Sigmoid colon (tissue), 6 donors: ENCODE measurements at regions not wholly inside any gene's neighbourhood (a gene's known extent, or its start where the extent isn't known, plus 50 kb on each side); places are given as distances from the start of the nearest gene placed in this dataset.
A peak's percentile ranks its signal among the peaks of the same experiment; 100 is the strongest.

ENCODE experiments used
- DNase-seq: peaks from one replicate; pipeline ENCODE4 v3.0.0-alpha.2; 2019
- H3K27ac ChIP-seq, 4 donors: fragments of 200-600 bp; sonication (generic); one replicate each; pipeline ENCODE4 v1.5.1; 2016 to 2019; ENCODE audit warnings: mild to moderate bottlenecking in 1 of 4
- H3K27me3 ChIP-seq, 3 donors: fragments of 200-600 bp; sonication (generic); one replicate each; pipeline ENCODE4 v1.5.1; 2019; ENCODE audit warnings: mild to moderate bottlenecking in 1 of 3
- H3K36me3 ChIP-seq, 4 donors: fragments of 200-600 bp; sonication (generic); one replicate each; pipeline ENCODE4 v1.5.1; 2016 to 2019
- H3K4me1 ChIP-seq, 4 donors: fragments of 200-600 bp; sonication (generic); one replicate each; pipeline ENCODE4 v1.5.1; 2017 to 2019
- H3K4me3 ChIP-seq, 4 donors: fragments of 200-600 bp; sonication (generic); one replicate each; pipeline ENCODE4 v1.5.1; 2017 to 2019; ENCODE audit warnings: mild to moderate bottlenecking in 2 of 4, moderate library complexity in 1 of 4
- H3K9me3 ChIP-seq, 4 donors: fragments of 200-600 bp in 3 of 4; sonication (generic) in 3 of 4; one replicate each; pipeline versions ENCODE4 v1.5.1 to v1.6.1; 2013 to 2019
- CTCF ChIP-seq, 4 experiments: fragments of 450-650 bp in 3 of 4; fragments of 200-600 bp in 1 of 4; IDR thresholded peaks; one replicate each; pipeline ENCODE4 v1.5.1; 2016 to 2019; ENCODE audit warnings: antibody characterized with exemption in 4 of 4, mild to moderate bottlenecking in 3 of 4, moderate library complexity in 2 of 4
- EP300 ChIP-seq, 4 donors: sonication (generic); formaldehyde crosslinking; IDR thresholded peaks; one replicate each; pipeline ENCODE4 v1.6.1; 2017; ENCODE audit warnings: antibody characterized with exemption in 4 of 4
- POLR2A ChIP-seq, 2 donors: fragments of 450-650 bp; IDR thresholded peaks; one replicate each; pipeline ENCODE4 v1.6.1; 2016; ENCODE audit warnings: antibody characterized with exemption in 2 of 2, mild to moderate bottlenecking in 2 of 2, moderate library complexity in 2 of 2
- POLR2AphosphoS5 ChIP-seq, 4 donors: sonication (generic); formaldehyde crosslinking; IDR thresholded peaks; one replicate each; pipeline ENCODE4 v1.6.1; 2017; ENCODE audit warnings: antibody characterized with exemption in 4 of 4
- WGBS, 2 donors: extraction: QIAGEN DNeasy Blood & Tissue Kit; methylation state at CpG; one replicate each; pipeline ENCODE4 v1.1.7; 2013; 5-methylcytosine and 5-hydroxymethylcytosine counted together
- intact Hi-C: fragments of 100-400 bp; cut with DNase I; formaldehyde crosslinking; loops from one replicate; pipeline ENCODE4 v1.15.1; 2023
- donor health status: healthy with polysubstance abuse.
- donor health status: healthy.

- Histone ChIP-seq H3K27me3 (no peaks in the 10 kb centered on the region), H3K4me1 (peaks cover 0 to 65% (median 45%) of the 10 kb centered on the region in 4 donors), H3K9me3 (no peaks in the 10 kb centered on the region), H3K27ac (peak overlapping the region; percentile 28 to 80 (median 66)), H3K36me3 (no peaks in the 10 kb centered on the region), H3K4me3 (no peak overlapping the region)
- intact Hi-C loops, result loop anchor here (5.0 kb wide), 3 partner anchors 56 to 464 kb away; no protein-coding TSS in a partner anchor
- DNase-seq, result no peak
- 71 to 81% methylated on average over 1 of the region's 1 CpG for WGBS, 2 donors
- peak; percentile 49 to 88 (median 74) for TF ChIP-seq POLR2AphosphoS5 (IDR thresholded peaks at IDR 0.05)
- TF ChIP-seq CTCF (IDR thresholded peaks at IDR 0.05), result no peak
- no peak for TF ChIP-seq POLR2A (IDR thresholded peaks at IDR 0.05)
- TF ChIP-seq EP300 (IDR thresholded peaks at IDR 0.05), result peak in 2 of 4 donors; percentile 42 to 72
Measured at GRCh38 chr2:66753257-66753656, 318.3 kb downstream of the MEIS1 start.

- Histone ChIP-seq H3K4me3 (no peak overlapping the region), H3K4me1 (peaks cover 0 to 63% (median 45%) of the 10 kb centered on the region in 4 donors), H3K36me3 (no peaks in the 10 kb centered on the region), H3K27me3 (no peaks in the 10 kb centered on the region), H3K27ac (peak overlapping the region; percentile 28 to 80 (median 66)), H3K9me3 (no peaks in the 10 kb centered on the region)
- WGBS, 2 donors, result 74 to 91% methylated on average over 3 of the region's 3 CpGs
- DNase-seq, result peak; percentile 71
- intact Hi-C loops, result loop anchor here (5.0 kb wide), 3 partner anchors 56 to 464 kb away; no protein-coding TSS in a partner anchor
- no peak for TF ChIP-seq CTCF (IDR thresholded peaks at IDR 0.05)
- no peak for TF ChIP-seq EP300 (IDR thresholded peaks at IDR 0.05)
- peak in 1 of 4 donors; percentile 49 for TF ChIP-seq POLR2AphosphoS5 (IDR thresholded peaks at IDR 0.05)
- TF ChIP-seq POLR2A (IDR thresholded peaks at IDR 0.05), result no peak
Measured at GRCh38 chr2:66753660-66754059, 318.7 kb downstream of the MEIS1 start.

- Histone ChIP-seq H3K36me3 (no peaks in the 10 kb centered on the region), H3K27me3 (no peaks in the 10 kb centered on the region), H3K4me1 (peaks cover 0 to 50% (median 32%) of the 10 kb centered on the region in 4 donors), H3K27ac (peak overlapping the region in 3 of 4 donors; percentile 62 to 80 (median 69)), H3K9me3 (no peaks in the 10 kb centered on the region), H3K4me3 (no peak overlapping the region)
- intact Hi-C loops, result no loop called here
- TF ChIP-seq EP300 (IDR thresholded peaks at IDR 0.05) (no peak), CTCF (IDR thresholded peaks at IDR 0.05) (no peak), POLR2A (IDR thresholded peaks at IDR 0.05) (no peak), POLR2AphosphoS5 (IDR thresholded peaks at IDR 0.05) (peak in 1 of 4 donors; percentile 31)
- no peak for DNase-seq
- 51 to 74% methylated on average over 1 of the region's 1 CpG for WGBS, 2 donors
Measured at GRCh38 chr2:66755974-66756373, 321.0 kb downstream of the MEIS1 start.

- Histone ChIP-seq H3K36me3 (no peaks in the 10 kb centered on the region), H3K27ac (no peak overlapping the region), H3K9me3 (no peaks in the 10 kb centered on the region), H3K27me3 (no peaks in the 10 kb centered on the region), H3K4me1 (no peaks in the 10 kb centered on the region), H3K4me3 (no peak overlapping the region)
- WGBS, 2 donors, result 79 to 91% methylated on average over 2 of the region's 2 CpGs
- intact Hi-C loops, result no loop called here
- no peak for DNase-seq
- TF ChIP-seq POLR2A (IDR thresholded peaks at IDR 0.05) (no peak), EP300 (IDR thresholded peaks at IDR 0.05) (no peak), POLR2AphosphoS5 (IDR thresholded peaks at IDR 0.05) (no peak), CTCF (IDR thresholded peaks at IDR 0.05) (no peak)
Measured at GRCh38 chr2:66761826-66762225, 326.9 kb downstream of the MEIS1 start.

- peaks cover 0 to 5% (median 0%) of the 10 kb centered on the region in 4 donors for H3K4me1 ChIP-seq
- H3K27ac ChIP-seq, result no peak overlapping the region
- no peaks in the 10 kb centered on the region for H3K27me3 ChIP-seq
- H3K36me3 ChIP-seq, result no peaks in the 10 kb centered on the region
- H3K4me3 ChIP-seq, result no peak overlapping the region
- WGBS, 2 donors, result 75 to 85% methylated on average over 25 of the region's 25 CpGs
- no peaks in the 10 kb centered on the region for H3K9me3 ChIP-seq
- no peak for DNase-seq
- intact Hi-C loops, result no loop called here
- no peak for TF ChIP-seq CTCF (IDR thresholded peaks at IDR 0.05)
- TF ChIP-seq EP300 (IDR thresholded peaks at IDR 0.05), result no peak
- no peak for TF ChIP-seq POLR2AphosphoS5 (IDR thresholded peaks at IDR 0.05)
- no peak for TF ChIP-seq POLR2A (IDR thresholded peaks at IDR 0.05)
Measured at GRCh38 chr2:66762761-66763160, 327.8 kb downstream of the MEIS1 start.
